Thyroid gland (tissue), 4 donors: ENCODE measurements at regions not wholly inside any gene's neighbourhood (a gene's known extent, or its start where the extent isn't known, plus 50 kb on each side); places are given as distances from the start of the nearest gene placed in this dataset.

Experiments
- DNase-seq, 2 donors: peaks; one replicate each; pipeline ENCODE4 v3.0.0-alpha.2; 2019
- H3K27ac ChIP-seq, 3 donors: fragments of 200-600 bp; sonication (generic); 1 replicate in 2 of 3; 2 replicates in 1 of 3; pipeline ENCODE4 v1.5.1; 2016 to 2019; ENCODE audit warnings: mild to moderate bottlenecking in 1 of 3, moderate library complexity in 1 of 3
- H3K27me3 ChIP-seq: fragments of 200-600 bp; sonication (generic); one replicate; pipeline ENCODE4 v1.5.1; 2019
- H3K36me3 ChIP-seq, 2 donors: fragments of 200-600 bp; sonication (generic); one replicate each; pipeline ENCODE4 v1.5.1; 2016 to 2019
- H3K4me1 ChIP-seq, 2 donors: fragments of 200-600 bp; sonication (generic); one replicate each; pipeline ENCODE4 v1.5.1; 2017 to 2019
- H3K4me3 ChIP-seq, 3 donors: fragments of 200-600 bp; sonication (generic); replicated peaks in 1 of 3; 1 replicate in 2 of 3; 2 replicates in 1 of 3; pipeline ENCODE4 v1.5.1; 2016; ENCODE audit warnings: mild to moderate bottlenecking in 1 of 3
- H3K9me3 ChIP-seq: fragments of 200-600 bp; sonication (generic); one replicate; pipeline ENCODE4 v1.5.1; 2017
- CTCF ChIP-seq, 6 experiments: fragments of 200-600 bp in 3 of 6; fragments of 450-650 bp in 3 of 6; sonication (generic) in 3 of 6; IDR thresholded peaks; one replicate each; pipeline ENCODE4 v1.5.1; 2016 to 2019; ENCODE audit warnings: antibody characterized with exemption in 6 of 6, mild to moderate bottlenecking in 2 of 6, inconsistent platforms in 1 of 6, moderate library complexity in 1 of 6
- POLR2A ChIP-seq, 2 donors: fragments of 450-650 bp; IDR thresholded peaks; one replicate each; pipeline ENCODE4 v1.6.1; 2017; ENCODE audit warnings: antibody characterized with exemption in 2 of 2, mild to moderate bottlenecking in 2 of 2, moderate library complexity in 1 of 2
- WGBS, 2 donors: methylation state at CpG; one replicate each; pipeline ENCODE4 v1.1.5; 2017; 5-methylcytosine and 5-hydroxymethylcytosine counted together
- intact Hi-C: fragments of 100-400 bp; cut with DNase I; formaldehyde crosslinking; loops from one replicate; pipeline ENCODE4 v1.15.1; 2023

- intact Hi-C loops = no loop called here
- TF ChIP-seq POLR2A (IDR thresholded peaks at IDR 0.05) = no peak
- TF ChIP-seq CTCF (IDR thresholded peaks at IDR 0.05) = no peak
- 23 to 26% methylated on average over 3 of the region's 3 CpGs for WGBS, 2 donors
- Histone ChIP-seq H3K27ac (no peak overlapping the region), H3K4me3 (no peak overlapping the region), H3K4me1 (no peaks in the 10 kb centered on the region), H3K36me3 (no peaks in the 10 kb centered on the region), H3K9me3 (no peaks in the 10 kb centered on the region), H3K27me3 (no peaks in the 10 kb centered on the region)
- DNase-seq = no peak
These were observed 202.9 kb upstream of the KIRREL3 start for GRCh38 chr11:127203490-127203889.

DNA sequence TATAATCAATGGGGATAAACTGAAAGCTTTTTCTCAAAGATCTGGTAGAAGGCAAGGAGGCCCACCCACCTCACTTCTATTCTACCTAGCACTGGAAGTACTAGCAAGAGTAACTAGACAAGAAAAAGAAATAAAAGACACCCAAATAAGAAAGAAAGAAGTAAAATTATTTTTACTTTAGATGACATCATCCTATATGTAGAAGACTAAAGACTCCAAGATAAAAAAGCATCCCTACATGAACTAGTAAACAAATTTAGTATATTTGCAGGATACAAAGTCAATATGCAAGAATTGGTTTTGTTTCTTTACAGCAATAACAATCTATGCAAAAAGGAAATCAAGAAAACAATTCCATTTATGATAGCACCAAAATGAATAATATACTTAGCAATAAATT, 201.5 kb upstream of the KIRREL3 start:
- Histone ChIP-seq H3K4me3 (no peak overlapping the region), H3K36me3 (no peaks in the 10 kb centered on the region), H3K4me1 (no peaks in the 10 kb centered on the region), H3K27ac (no peak overlapping the region), H3K27me3 (no peaks in the 10 kb centered on the region), H3K9me3 (no peaks in the 10 kb centered on the region)
- TF ChIP-seq POLR2A (IDR thresholded peaks at IDR 0.05) = no peak
- no peak for TF ChIP-seq CTCF (IDR thresholded peaks at IDR 0.05)
- intact Hi-C loops = no loop called here
- DNase-seq = no peak

DNA sequence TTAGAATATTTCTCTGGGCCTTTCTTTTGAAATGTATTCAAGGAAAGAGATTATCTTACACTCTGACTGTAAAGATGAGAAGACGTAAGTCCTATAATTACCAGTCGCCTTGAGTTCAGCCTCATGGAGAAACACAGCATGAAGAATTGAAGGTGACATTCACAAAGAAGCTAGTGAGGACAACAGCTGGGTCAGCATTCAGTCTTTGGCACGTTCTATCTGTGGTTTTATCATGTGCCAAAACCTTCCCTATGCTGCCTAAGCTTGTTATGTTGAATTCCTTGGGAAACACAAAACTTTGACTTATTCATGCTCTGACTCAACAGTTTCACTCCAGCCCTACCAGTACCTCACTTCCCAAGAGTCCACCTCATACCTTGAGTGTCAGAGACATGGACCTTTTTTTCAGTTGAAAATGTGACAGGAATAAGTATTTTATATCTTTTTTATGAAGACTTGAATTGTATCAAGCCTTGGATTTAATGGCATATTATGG, 198.8 kb upstream of the KIRREL3 start:
- TF ChIP-seq CTCF (IDR thresholded peaks at IDR 0.05) = no peak
- DNase-seq = no peak
- WGBS, 2 donors = 69 to 74% methylated on average over 3 of the region's 3 CpGs

GRCh38 chr11:127195501-127196120, 195.0 kb upstream of the KIRREL3 start:
- TF ChIP-seq POLR2A (IDR thresholded peaks at IDR 0.05) (no peak), CTCF (IDR thresholded peaks at IDR 0.05) (no peak)
- Histone ChIP-seq H3K27ac (no peak overlapping the region), H3K4me3 (no peak overlapping the region), H3K36me3 (no peaks in the 10 kb centered on the region), H3K4me1 (no peaks in the 10 kb centered on the region), H3K9me3 (no peaks in the 10 kb centered on the region), H3K27me3 (no peaks in the 10 kb centered on the region)
- intact Hi-C loops = no loop called here
- WGBS, 2 donors = 32 to 37% methylated on average over 8 of the region's 8 CpGs
- no peak for DNase-seq

More for the DNA sequence above, 198.8 kb upstream of the KIRREL3 start:
- Histone ChIP-seq H3K27me3 (no peaks in the 10 kb centered on the region), H3K36me3 (no peaks in the 10 kb centered on the region), H3K4me3 (no peak overlapping the region), H3K27ac (no peak overlapping the region), H3K9me3 (no peaks in the 10 kb centered on the region), H3K4me1 (no peaks in the 10 kb centered on the region)
- intact Hi-C loops = no loop called here

- intact Hi-C loops = no loop called here
- WGBS, 2 donors = 67 to 69% methylated on average over 7 of the region's 7 CpGs
These were observed 194.0 kb upstream of the KIRREL3 start for GRCh38 chr11:127194521-127194920.

More at GRCh38 chr11:127194521-127194920, 194.0 kb upstream of the KIRREL3 start:
- Histone ChIP-seq H3K27me3 (no peaks in the 10 kb centered on the region), H3K4me1 (no peaks in the 10 kb centered on the region), H3K9me3 (no peaks in the 10 kb centered on the region), H3K36me3 (no peaks in the 10 kb centered on the region), H3K27ac (no peak overlapping the region), H3K4me3 (no peak overlapping the region)
- DNase-seq = no peak
- TF ChIP-seq CTCF (IDR thresholded peaks at IDR 0.05) (no peak), POLR2A (IDR thresholded peaks at IDR 0.05) (no peak)
